ENCODE measurements at regions not wholly inside any gene's neighbourhood (a gene's known extent, or its start where the extent isn't known, plus 50 kb on each side); places are given as distances from the start of the nearest gene placed in this dataset.

- Mint-ChIP-seq H3K27ac (no peak overlapping the region), H3K36me3 (ENCODE audit: insufficient read depth) (no peaks in the 10 kb centered on the region), H3K9me3 (ENCODE audit: low read depth) (peaks cover 5% of the 10 kb centered on the region), H3K27me3 (no peaks in the 10 kb centered on the region), H3K4me1 (ENCODE audit: low read depth) (peaks cover 4% of the 10 kb centered on the region), H3K4me3 (ENCODE audit: low read depth) (no peak overlapping the region)
- no peak for DNase-seq (ENCODE audit: low spot score, unreplicated experiment)
- TF ChIP-seq CTCF (IDR thresholded peaks at IDR 0.05; ENCODE audit: unreplicated experiment): no peak
These were observed 146.3 kb downstream of the ZNF22 start for GRCh38 chr10:45147000-45147399.

GRCh38 chr10:45150997-45151396, 150.3 kb downstream of the ZNF22 start:
- DNase-seq (ENCODE audit: low spot score, unreplicated experiment): no peak
- no peak overlapping the region for H3K27ac Mint-ChIP-seq
- no peaks in the 10 kb centered on the region for H3K9me3 Mint-ChIP-seq (ENCODE audit: low read depth)
- no peaks in the 10 kb centered on the region for H3K36me3 Mint-ChIP-seq (ENCODE audit: insufficient read depth)
- peaks cover 4% of the 10 kb centered on the region for H3K4me1 Mint-ChIP-seq (ENCODE audit: low read depth)
- peaks cover 5% of the 10 kb centered on the region for H3K27me3 Mint-ChIP-seq
- H3K4me3 Mint-ChIP-seq (ENCODE audit: low read depth): no peak overlapping the region
- TF ChIP-seq CTCF (IDR thresholded peaks at IDR 0.05; ENCODE audit: unreplicated experiment): no peak

- Mint-ChIP-seq H3K27me3 (peaks cover 5% of the 10 kb centered on the region), H3K9me3 (ENCODE audit: low read depth) (no peaks in the 10 kb centered on the region), H3K27ac (no peak overlapping the region), H3K4me1 (ENCODE audit: low read depth) (peaks cover 4% of the 10 kb centered on the region), H3K36me3 (ENCODE audit: insufficient read depth) (no peaks in the 10 kb centered on the region), H3K4me3 (ENCODE audit: low read depth) (no peak overlapping the region)
- TF ChIP-seq CTCF (IDR thresholded peaks at IDR 0.05; ENCODE audit: unreplicated experiment): no peak
- no peak for DNase-seq (ENCODE audit: low spot score, unreplicated experiment)
These were observed 150.9 kb downstream of the ZNF22 start for GRCh38 chr10:45151467-45152214.

- no peaks in the 10 kb centered on the region for H3K9me3 Mint-ChIP-seq (ENCODE audit: low read depth)
- no peak overlapping the region for H3K27ac Mint-ChIP-seq
- peaks cover 4% of the 10 kb centered on the region for H3K4me1 Mint-ChIP-seq (ENCODE audit: low read depth)
- DNase-seq (ENCODE audit: low spot score, unreplicated experiment): no peak
- H3K36me3 Mint-ChIP-seq (ENCODE audit: insufficient read depth): no peaks in the 10 kb centered on the region
- H3K27me3 Mint-ChIP-seq: peaks cover 5% of the 10 kb centered on the region
- TF ChIP-seq CTCF (IDR thresholded peaks at IDR 0.05; ENCODE audit: unreplicated experiment): no peak
- no peak overlapping the region for H3K4me3 Mint-ChIP-seq (ENCODE audit: low read depth)
These were observed 152.0 kb downstream of the ZNF22 start for GRCh38 chr10:45152726-45153125.

- H3K27ac Mint-ChIP-seq: no peak overlapping the region
- H3K36me3 Mint-ChIP-seq (ENCODE audit: insufficient read depth): no peaks in the 10 kb centered on the region
- peaks cover 5% of the 10 kb centered on the region for H3K27me3 Mint-ChIP-seq
- H3K4me3 Mint-ChIP-seq (ENCODE audit: low read depth): no peak overlapping the region
- no peak for DNase-seq (ENCODE audit: low spot score, unreplicated experiment)
- no peak for TF ChIP-seq CTCF (IDR thresholded peaks at IDR 0.05; ENCODE audit: unreplicated experiment)
- H3K9me3 Mint-ChIP-seq (ENCODE audit: low read depth): no peaks in the 10 kb centered on the region
- H3K4me1 Mint-ChIP-seq (ENCODE audit: low read depth): no peaks in the 10 kb centered on the region
These were observed 153.8 kb downstream of the ZNF22 start for GRCh38 chr10:45154502-45154901.

Measured in progenitor cell of endocrine pancreas (in vitro differentiated cells).